GM12878 (cell line): ENCODE measurements at regions not wholly inside any gene's neighbourhood (a gene's known extent, or its start where the extent isn't known, plus 50 kb on each side); places are given as distances from the start of the nearest gene placed in this dataset.

Source experiments
- ATAC-seq: fragments of 200-7000 bp; cut with Tn5 transposase; 3 replicates; pipeline ENCODE4 v1.9.1; 2020; ENCODE audit warnings: mild to moderate bottlenecking, moderate library complexity
- BruUV-seq: library from RNA; stranded (reverse); fragments of 400-500 nt; replicated peaks from 2 replicates; lab custom pipeline; 2021; lab: Mats Ljungman, UMichigan
- CTCF ChIA-PET: fragments of 300-600 bp; sonication (Branson Sonifier 250); formaldehyde crosslinking; extraction: SDS; loops from one replicate; lab custom pipeline; 2021; ENCODE audit warnings: inconsistent platforms; lab: Yijun Ruan, JAX
- POLR2A ChIA-PET: fragments of 350-600 bp; formaldehyde crosslinking; extraction: SDS; loops from one replicate; lab custom pipeline; 2021; ENCODE audit warnings: inconsistent platforms; lab: Charles Lee
- RAD21 ChIA-PET: fragments of 300-600 bp; sonication (Branson Sonifier 250); formaldehyde crosslinking; loops from one replicate; lab custom pipeline; 2023; ENCODE audit warnings: antibody characterized with exemption; ENCODE audit not compliant: unreplicated experiment; lab: Charles Lee
- SMC1A ChIA-PET: fragments of 300-600 bp; sonication (Branson Sonifier 250); formaldehyde crosslinking; loops from one replicate; lab custom pipeline; 2023; ENCODE audit not compliant: unreplicated experiment, uncharacterized antibody; lab: Charles Lee
- DNase-seq: peaks from one replicate; pipeline ENCODE4 v3.0.0-alpha.2; 2011; ENCODE audit warnings: low read depth, low spot score
- FAIRE-seq: peaks from 3 replicates; lab custom pipeline; 2011; peaks lifted over from hg19 to GRCh38; lab: Jason Lieb, UNC
- H2AFZ ChIP-seq: 2 replicates; pipeline ENCODE4 v1.6.0; 2011; ENCODE audit warnings: low read depth, low read length, control low read depth; ENCODE audit not compliant: control insufficient read depth
- H3K27ac ChIP-seq: 2 replicates; pipeline ENCODE4 v1.5.1; 2011; ENCODE audit warnings: control low read depth; ENCODE audit not compliant: control insufficient read depth, insufficient read depth
- H3K27me3 ChIP-seq, 2 experiments: replicated peaks in 1 of 2; 2 replicates each; pipeline versions ENCODE4 v1.6.0 to v1.6.1; 2011; ENCODE audit warnings: low read length in 1 of 2; ENCODE audit not compliant: control insufficient read depth in 2 of 2, insufficient read depth in 2 of 2
- H3K36me3 ChIP-seq, 2 experiments: 2 replicates each; pipeline ENCODE4 v1.5.1; 2011; ENCODE audit warnings: low read length in 1 of 2; ENCODE audit not compliant: control insufficient read depth in 2 of 2, insufficient read depth in 2 of 2
- H3K4me1 ChIP-seq: 2 replicates; pipeline ENCODE4 v1.6.1; 2011; ENCODE audit warnings: mild to moderate bottlenecking, low read length, moderate library complexity, mixed read lengths; ENCODE audit not compliant: control insufficient read depth, insufficient read depth
- H3K4me2 ChIP-seq: 2 replicates; pipeline ENCODE4 v1.6.0; 2011; ENCODE audit warnings: control low read depth; ENCODE audit not compliant: control insufficient read depth, insufficient read depth
- H3K4me3 ChIP-seq: fragments of 200-600 bp; sonication (generic); 2 replicates; pipeline ENCODE4 v1.5.1; 2016
- H3K79me2 ChIP-seq: 2 replicates; pipeline ENCODE4 v1.6.0; 2011; ENCODE audit warnings: low read length; ENCODE audit not compliant: control insufficient read depth, insufficient read depth
- H3K9ac ChIP-seq: 2 replicates; pipeline ENCODE4 v1.8.0; 2011; ENCODE audit warnings: low read length, control low read depth, mixed read lengths; ENCODE audit not compliant: control insufficient read depth, insufficient read depth
- H3K9me3 ChIP-seq: replicated peaks from 3 replicates; pipeline ENCODE4 v1.5.1; 2011; ENCODE audit warnings: mild to moderate bottlenecking, low read length; ENCODE audit not compliant: control insufficient read depth, insufficient read depth
- H4K20me1 ChIP-seq: 2 replicates; pipeline ENCODE4 v1.6.0; 2011; ENCODE audit not compliant: control insufficient read depth, insufficient read depth
- CBFB ChIP-seq: IDR thresholded peaks from 2 replicates; pipeline ENCODE4 v1.6.1; 2016; ENCODE audit warnings: antibody characterized with exemption, low read depth
- CHD2 ChIP-seq: IDR thresholded peaks from 2 replicates; pipeline ENCODE4 v1.6.1; 2011; ENCODE audit warnings: low read depth, low read length, improper control_type of control experiment, borderline replicate concordance
- EGR1 ChIP-seq, 2 experiments: IDR thresholded peaks; 1 replicate in 1 of 2; 2 replicates in 1 of 2; pipeline ENCODE4 v1.6.1; 2011 to 2012; ENCODE audit warnings: low read depth in 2 of 2, low read length in 2 of 2, borderline replicate concordance in 1 of 2, mild to moderate bottlenecking in 1 of 2, moderate library complexity in 1 of 2
- ESRRA ChIP-seq: IDR thresholded peaks from 2 replicates; pipeline ENCODE4 v1.6.1; 2012; ENCODE audit warnings: mild to moderate bottlenecking, low read length, improper control_type of control experiment
- FOXK2 ChIP-seq: fragments of 450-650 bp; IDR thresholded peaks from 2 replicates; pipeline ENCODE4 v1.6.1; 2017; ENCODE audit warnings: mild to moderate bottlenecking, moderate library complexity
- MTA2 ChIP-seq: fragments of 450-650 bp; IDR thresholded peaks from 2 replicates; pipeline ENCODE4 v1.6.1; 2016; ENCODE audit warnings: low read depth, mild to moderate bottlenecking, moderate library complexity
- NR2C2 ChIP-seq: IDR thresholded peaks from 2 replicates; pipeline ENCODE4 v1.6.1; 2011; ENCODE audit warnings: borderline replicate concordance, low read depth; ENCODE audit not compliant: control insufficient read depth, insufficient read length
- RUNX3 ChIP-seq: IDR thresholded peaks from 2 replicates; pipeline ENCODE4 v1.6.1; 2012; ENCODE audit warnings: low read length, inconsistent platforms
- TBL1XR1 ChIP-seq: IDR thresholded peaks from 2 replicates; pipeline ENCODE4 v1.6.1; 2012; ENCODE audit warnings: low read depth, low read length, improper control_type of control experiment
- YBX1 ChIP-seq: fragments of 450-650 bp; IDR thresholded peaks from 2 replicates; pipeline ENCODE4 v1.6.1; 2016; ENCODE audit warnings: antibody characterized with exemption
- ZNF622 ChIP-seq: fragments of 450-650 bp; IDR thresholded peaks from 2 replicates; pipeline ENCODE4 v1.6.1; 2017; ENCODE audit warnings: mild to moderate bottlenecking, inconsistent platforms
- WGBS: methylation state at CpG from one replicate; pipeline ENCODE4 v1.1.6; 2016; ENCODE audit warnings: low lambda C conversion rate; ENCODE audit not compliant: insufficient replicate concordance, insufficient coverage; ENCODE audit errors: missing lambda C conversion rate; 5-methylcytosine and 5-hydroxymethylcytosine counted together
- in situ Hi-C: fragments of 300-500 bp; cut with MboI; formaldehyde crosslinking; loops from 9 replicates; pipeline ENCODE4 v1.14.3; 2018; ENCODE audit warnings: mixed read lengths
- intact Hi-C: fragments of 100-400 bp; cut with micrococcal nuclease; formaldehyde crosslinking; loops from one replicate; pipeline ENCODE4 v1.14.2; 2022; ENCODE audit not compliant: unreplicated experiment
- TF ChIP-seq, protein P1 (sequence below): IDR thresholded peaks from 2 replicates; pipeline ENCODE4 v1.6.1; 2012; ENCODE audit warnings: low read depth, low read length, improper control_type of control experiment
- TF ChIP-seq, protein P2 (sequence below): fragments of 450-650 bp; IDR thresholded peaks from 2 replicates; pipeline ENCODE4 v1.6.1; 2014; ENCODE audit warnings: mild to moderate bottlenecking
- TF ChIP-seq, protein P3 (sequence below): IDR thresholded peaks from 2 replicates; pipeline ENCODE4 v1.6.1; 2012; ENCODE audit warnings: low read depth, low read length, improper control_type of control experiment
- TF ChIP-seq, protein P4 (sequence below): fragments of 450-650 bp; IDR thresholded peaks from 2 replicates; pipeline ENCODE4 v1.6.1; 2018; ENCODE audit warnings: mild to moderate bottlenecking, low read depth, moderate library complexity; ENCODE audit not compliant: partially characterized antibody

DNA sequence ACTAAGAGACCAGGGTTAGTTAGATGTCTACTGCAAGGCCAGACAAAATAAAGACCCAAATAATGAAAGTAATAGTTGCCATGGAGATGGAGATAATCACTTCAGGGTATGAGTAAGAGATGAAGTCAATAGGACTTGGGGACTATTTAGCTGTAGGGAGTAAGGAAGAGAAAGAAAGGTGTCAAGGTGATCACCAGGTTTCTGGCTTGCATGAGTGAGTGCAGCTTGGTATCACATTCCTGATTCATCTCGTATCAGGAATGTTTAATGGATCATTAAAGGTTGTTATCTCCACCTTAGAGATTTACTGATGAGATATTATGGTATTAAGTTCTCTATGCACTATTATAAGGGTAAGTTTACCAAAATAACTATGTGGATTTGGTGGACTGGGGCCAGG is 357.4 kb upstream of the ATP11B start:
- H3K36me3 ChIP-seq, result no peaks in the 10 kb centered on the region
- no peak overlapping the region for H2AFZ ChIP-seq
- TF ChIP-seq, protein P1, sequence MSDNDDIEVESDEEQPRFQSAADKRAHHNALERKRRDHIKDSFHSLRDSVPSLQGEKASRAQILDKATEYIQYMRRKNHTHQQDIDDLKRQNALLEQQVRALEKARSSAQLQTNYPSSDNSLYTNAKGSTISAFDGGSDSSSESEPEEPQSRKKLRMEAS, result no peak
- TF ChIP-seq, protein P2, sequence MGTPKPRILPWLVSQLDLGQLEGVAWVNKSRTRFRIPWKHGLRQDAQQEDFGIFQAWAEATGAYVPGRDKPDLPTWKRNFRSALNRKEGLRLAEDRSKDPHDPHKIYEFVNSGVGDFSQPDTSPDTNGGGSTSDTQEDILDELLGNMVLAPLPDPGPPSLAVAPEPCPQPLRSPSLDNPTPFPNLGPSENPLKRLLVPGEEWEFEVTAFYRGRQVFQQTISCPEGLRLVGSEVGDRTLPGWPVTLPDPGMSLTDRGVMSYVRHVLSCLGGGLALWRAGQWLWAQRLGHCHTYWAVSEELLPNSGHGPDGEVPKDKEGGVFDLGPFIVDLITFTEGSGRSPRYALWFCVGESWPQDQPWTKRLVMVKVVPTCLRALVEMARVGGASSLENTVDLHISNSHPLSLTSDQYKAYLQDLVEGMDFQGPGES, result no peak
- TF ChIP-seq ZNF622, result no peak
- H3K9me3 ChIP-seq, result no peaks in the 10 kb centered on the region
- no peak overlapping the region for H3K27ac ChIP-seq
- RAD21 ChIA-PET, result no interaction called here
- SMC1A ChIA-PET, result no interaction called here
- POLR2A ChIA-PET, result no interaction called here
- DNase-seq (no peak), ATAC-seq (no peak), FAIRE-seq (no peak)
- no peaks in the 10 kb centered on the region for H3K27me3 ChIP-seq
- no peaks in the 10 kb centered on the region for H4K20me1 ChIP-seq
- no peak overlapping the region for H3K4me3 ChIP-seq
- WGBS, result 0% methylated on average over 1 of the region's 1 CpG
- no TSS peak for BruUV-seq
- no peak overlapping the region for H3K4me2 ChIP-seq
- H3K9ac ChIP-seq, result no peak overlapping the region
- no peaks in the 10 kb centered on the region for H3K4me1 ChIP-seq
- in situ Hi-C loops (no loop called here), intact Hi-C loops (no loop called here)
- no peaks in the 10 kb centered on the region for H3K79me2 ChIP-seq
- CTCF ChIA-PET, result no interaction called here

DNA sequence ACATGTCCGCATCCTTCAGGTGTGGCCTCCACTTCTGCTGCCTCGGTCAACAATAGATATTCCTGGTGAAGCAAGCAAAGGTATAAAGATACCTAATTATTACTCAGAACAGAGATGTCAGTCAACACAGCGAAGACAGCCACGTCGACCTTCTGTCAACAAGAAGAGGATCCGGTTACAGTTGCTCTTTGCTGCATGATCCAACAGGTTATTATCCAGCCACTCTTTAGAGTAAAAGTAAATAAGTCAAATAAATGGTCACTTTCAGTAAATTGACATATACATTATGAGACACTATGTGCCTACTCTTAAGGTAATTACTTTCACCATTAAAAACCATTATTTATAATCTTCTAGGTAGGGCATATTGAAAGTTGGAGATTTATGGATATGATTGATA is 356.8 kb upstream of the ATP11B start:
- DNase-seq (no peak), ATAC-seq (no peak), FAIRE-seq (no peak)
- intact Hi-C loops, result no loop called here
- H3K9me3 ChIP-seq, result no peaks in the 10 kb centered on the region
- no peaks in the 10 kb centered on the region for H3K4me1 ChIP-seq
- WGBS, result 37% methylated on average over 6 of the region's 6 CpGs
- H3K4me2 ChIP-seq, result no peak overlapping the region
- in situ Hi-C loops, result no loop called here
- BruUV-seq, result no TSS peak
- H3K27me3 ChIP-seq, result no peaks in the 10 kb centered on the region
- H4K20me1 ChIP-seq, result no peaks in the 10 kb centered on the region
- SMC1A ChIA-PET, result no interaction called here
- no peak overlapping the region for H3K27ac ChIP-seq
- H2AFZ ChIP-seq, result no peak overlapping the region
- CTCF ChIA-PET, result no interaction called here
- RAD21 ChIA-PET, result no interaction called here
- H3K4me3 ChIP-seq, result no peak overlapping the region
- H3K79me2 ChIP-seq, result no peaks in the 10 kb centered on the region
- no peaks in the 10 kb centered on the region for H3K36me3 ChIP-seq
- POLR2A ChIA-PET, result no interaction called here
- H3K9ac ChIP-seq, result no peak overlapping the region
- TF ChIP-seq MTA2 (no peak), YBX1 (no peak), TBL1XR1 (no peak), EGR1 (IDR thresholded peaks at IDR 0.05; ENCODE audit: borderline replicate concordance in 1 of 2, low read depth in 2 of 2, low read length in 2 of 2) (no peak), CBFB (no peak), NR2C2 (no peak), FOXK2 (no peak), ESRRA (no peak), CHD2 (no peak), RUNX3 (no peak)
- TF ChIP-seq, protein P3, sequence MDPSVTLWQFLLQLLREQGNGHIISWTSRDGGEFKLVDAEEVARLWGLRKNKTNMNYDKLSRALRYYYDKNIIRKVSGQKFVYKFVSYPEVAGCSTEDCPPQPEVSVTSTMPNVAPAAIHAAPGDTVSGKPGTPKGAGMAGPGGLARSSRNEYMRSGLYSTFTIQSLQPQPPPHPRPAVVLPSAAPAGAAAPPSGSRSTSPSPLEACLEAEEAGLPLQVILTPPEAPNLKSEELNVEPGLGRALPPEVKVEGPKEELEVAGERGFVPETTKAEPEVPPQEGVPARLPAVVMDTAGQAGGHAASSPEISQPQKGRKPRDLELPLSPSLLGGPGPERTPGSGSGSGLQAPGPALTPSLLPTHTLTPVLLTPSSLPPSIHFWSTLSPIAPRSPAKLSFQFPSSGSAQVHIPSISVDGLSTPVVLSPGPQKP, result no peak
- TF ChIP-seq, protein P4, sequence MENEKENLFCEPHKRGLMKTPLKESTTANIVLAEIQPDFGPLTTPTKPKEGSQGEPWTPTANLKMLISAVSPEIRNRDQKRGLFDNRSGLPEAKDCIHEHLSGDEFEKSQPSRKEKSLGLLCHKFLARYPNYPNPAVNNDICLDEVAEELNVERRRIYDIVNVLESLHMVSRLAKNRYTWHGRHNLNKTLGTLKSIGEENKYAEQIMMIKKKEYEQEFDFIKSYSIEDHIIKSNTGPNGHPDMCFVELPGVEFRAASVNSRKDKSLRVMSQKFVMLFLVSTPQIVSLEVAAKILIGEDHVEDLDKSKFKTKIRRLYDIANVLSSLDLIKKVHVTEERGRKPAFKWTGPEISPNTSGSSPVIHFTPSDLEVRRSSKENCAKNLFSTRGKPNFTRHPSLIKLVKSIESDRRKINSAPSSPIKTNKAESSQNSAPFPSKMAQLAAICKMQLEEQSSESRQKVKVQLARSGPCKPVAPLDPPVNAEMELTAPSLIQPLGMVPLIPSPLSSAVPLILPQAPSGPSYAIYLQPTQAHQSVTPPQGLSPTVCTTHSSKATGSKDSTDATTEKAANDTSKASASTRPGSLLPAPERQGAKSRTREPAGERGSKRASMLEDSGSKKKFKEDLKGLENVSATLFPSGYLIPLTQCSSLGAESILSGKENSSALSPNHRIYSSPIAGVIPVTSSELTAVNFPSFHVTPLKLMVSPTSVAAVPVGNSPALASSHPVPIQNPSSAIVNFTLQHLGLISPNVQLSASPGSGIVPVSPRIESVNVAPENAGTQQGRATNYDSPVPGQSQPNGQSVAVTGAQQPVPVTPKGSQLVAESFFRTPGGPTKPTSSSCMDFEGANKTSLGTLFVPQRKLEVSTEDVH, result no peak
